Endometrial microvascular endothelial cells (primary cell): ENCODE measurements at regions not wholly inside any gene's neighbourhood (a gene's known extent, or its start where the extent isn't known, plus 50 kb on each side); places are given as distances from the start of the nearest gene placed in this dataset.
"Not testable (repeated sequence)": the region's sequence is repeated elsewhere in the genome, so short reads cannot be mapped to it uniquely, and the experiment has no call there.

Experiments
- in situ Hi-C: cut with HindIII; loops from 2 replicates; pipeline ENCODE4 v1.10.0; 2017; ENCODE audit warnings: low sequenced_read_pairs, low pct_unique_long_range_greater_than_20kb; ENCODE audit errors: inconsistent ontology term

- in situ Hi-C loops: no loop called here
Observed at GRCh38 chr5:93243481-93243880, 337.5 kb downstream of the NR2F1-AS1 start.

GRCh38 chr5:93240228-93240834 lies 340.7 kb downstream of the NR2F1-AS1 start:
- in situ Hi-C loops: no loop called here

GRCh38 chr5:93236807-93237421 lies 344.1 kb downstream of the NR2F1-AS1 start:
- in situ Hi-C loops: no loop called here

- in situ Hi-C loops: no loop called here
Observed at GRCh38 chr5:93235761-93236160, 345.3 kb downstream of the NR2F1-AS1 start.

GRCh38 chr5:93226202-93226735 lies 354.8 kb downstream of the NR2F1-AS1 start:
- in situ Hi-C loops: no loop called here

GRCh38 chr5:93225748-93226147 lies 355.3 kb downstream of the NR2F1-AS1 start:
- in situ Hi-C loops: no loop called here

- in situ Hi-C loops: no loop called here
Observed at GRCh38 chr5:93224624-93225023, 356.4 kb downstream of the NR2F1-AS1 start.

- in situ Hi-C loops: no loop called here
Observed at GRCh38 chr5:93221773-93222172, 359.2 kb downstream of the NR2F1-AS1 start.

- in situ Hi-C loops: no loop called here
Observed at GRCh38 chr5:93220431-93220830, 360.6 kb downstream of the NR2F1-AS1 start.

- in situ Hi-C loops: no loop called here
Observed at GRCh38 chr5:93219641-93220145, 361.3 kb downstream of the NR2F1-AS1 start.

- in situ Hi-C loops: not testable (repeated sequence)
Observed at GRCh38 chr5:93213111-93213794, 367.8 kb downstream of the NR2F1-AS1 start.

GRCh38 chr5:93209476-93209875 lies 371.5 kb downstream of the NR2F1-AS1 start:
- in situ Hi-C loops: no loop called here

- in situ Hi-C loops: no loop called here
Observed at GRCh38 chr5:93208141-93208751, 372.8 kb downstream of the NR2F1-AS1 start.

- in situ Hi-C loops: no loop called here
Observed at GRCh38 chr5:93206203-93206602, 374.8 kb downstream of the NR2F1-AS1 start.

GRCh38 chr5:93201061-93201460 lies 380.0 kb downstream of the NR2F1-AS1 start:
- in situ Hi-C loops: no loop called here

GRCh38 chr5:93196986-93197385 lies 384.0 kb downstream of the NR2F1-AS1 start:
- in situ Hi-C loops: no loop called here

GRCh38 chr5:93193431-93194347 lies 387.3 kb downstream of the NR2F1-AS1 start:
- in situ Hi-C loops: no loop called here

GRCh38 chr5:93192683-93193082 lies 388.3 kb downstream of the NR2F1-AS1 start:
- in situ Hi-C loops: no loop called here
